ENCODE measurements at regions not wholly inside any gene's neighbourhood (a gene's known extent, or its start where the extent isn't known, plus 50 kb on each side); places are given as distances from the start of the nearest gene placed in this dataset.

DNA sequence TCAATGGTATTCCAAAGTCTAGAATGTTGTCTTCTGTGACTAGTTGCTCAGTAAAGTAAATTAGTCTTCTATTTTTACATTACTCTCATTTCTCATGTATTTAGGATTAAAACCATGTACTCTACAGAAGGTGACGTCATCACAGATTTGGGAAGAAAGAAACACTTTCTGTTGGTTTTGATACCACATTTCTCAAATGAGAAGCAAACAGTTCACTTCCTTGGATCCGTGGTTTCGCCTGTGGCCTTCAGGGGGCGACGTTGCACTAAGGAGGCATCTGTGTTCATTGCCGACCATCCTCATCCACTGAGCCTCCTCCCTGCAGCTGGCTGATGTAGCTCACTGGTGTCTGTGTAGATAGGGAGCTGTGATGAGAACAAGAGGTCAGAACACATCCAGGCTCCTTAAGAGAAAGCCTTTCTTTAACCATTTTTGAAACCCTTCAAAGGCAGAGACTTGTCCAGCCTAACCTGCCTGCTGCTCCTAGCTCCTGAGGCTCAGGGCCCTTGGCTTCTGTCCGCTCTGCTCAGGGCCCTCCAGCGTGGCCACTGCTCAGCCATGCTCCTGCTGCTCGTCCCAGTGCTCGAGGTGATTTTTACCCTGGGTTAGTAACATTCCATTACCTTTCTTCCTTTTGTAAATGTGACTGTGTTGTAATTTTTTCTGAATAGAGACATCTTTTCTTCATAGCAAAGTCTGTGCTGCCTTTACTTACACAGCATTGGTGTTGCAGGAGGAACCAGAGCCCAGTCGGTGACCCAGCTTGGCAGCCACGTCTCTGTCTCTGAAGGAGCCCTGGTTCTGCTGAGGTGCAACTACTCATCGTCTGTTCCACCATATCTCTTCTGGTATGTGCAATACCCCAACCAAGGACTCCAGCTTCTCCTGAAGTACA lies 220.6 kb upstream of the OR4E1 start:
- H3K36me3 ChIP-seq (ENCODE audit: control insufficient read depth, insufficient read depth, low read length), result no peaks in the 10 kb centered on the region
- no peak overlapping the region for H3K4me3 ChIP-seq (ENCODE audit: low read length)
- no peak overlapping the region for H3K9ac ChIP-seq (ENCODE audit: low read length)
- H3K9me3 ChIP-seq (ENCODE audit: control insufficient read depth, low read length), result no peaks in the 10 kb centered on the region
- peaks cover 6% of the 10 kb centered on the region for H3K27me3 ChIP-seq (ENCODE audit: control insufficient read depth, insufficient read depth, low read length)
- H3K4me1 ChIP-seq (ENCODE audit: control insufficient read depth, insufficient read depth, low read length), result no peaks in the 10 kb centered on the region

GRCh38 chr14:21891921-21892320 lies 218.3 kb upstream of the OR4E1 start:
- no peaks in the 10 kb centered on the region for H3K36me3 ChIP-seq (ENCODE audit: control insufficient read depth, insufficient read depth, low read length)
- no peak overlapping the region for H3K9ac ChIP-seq (ENCODE audit: low read length)
- H3K4me1 ChIP-seq (ENCODE audit: control insufficient read depth, insufficient read depth, low read length), result no peaks in the 10 kb centered on the region
- H3K27me3 ChIP-seq (ENCODE audit: control insufficient read depth, insufficient read depth, low read length), result peaks cover 6% of the 10 kb centered on the region
- H3K9me3 ChIP-seq (ENCODE audit: control insufficient read depth, low read length), result no peaks in the 10 kb centered on the region
- H3K4me3 ChIP-seq (ENCODE audit: low read length), result no peak overlapping the region

- H3K9ac ChIP-seq (ENCODE audit: low read length), result no peak overlapping the region
- H3K9me3 ChIP-seq (ENCODE audit: control insufficient read depth, low read length), result no peaks in the 10 kb centered on the region
- H3K4me3 ChIP-seq (ENCODE audit: low read length), result no peak overlapping the region
- no peaks in the 10 kb centered on the region for H3K27me3 ChIP-seq (ENCODE audit: control insufficient read depth, insufficient read depth, low read length)
- no peaks in the 10 kb centered on the region for H3K4me1 ChIP-seq (ENCODE audit: control insufficient read depth, insufficient read depth, low read length)
- H3K36me3 ChIP-seq (ENCODE audit: control insufficient read depth, insufficient read depth, low read length), result no peaks in the 10 kb centered on the region
Observed at GRCh38 chr14:21884995-21885394, 211.4 kb upstream of the OR4E1 start.

DNA sequence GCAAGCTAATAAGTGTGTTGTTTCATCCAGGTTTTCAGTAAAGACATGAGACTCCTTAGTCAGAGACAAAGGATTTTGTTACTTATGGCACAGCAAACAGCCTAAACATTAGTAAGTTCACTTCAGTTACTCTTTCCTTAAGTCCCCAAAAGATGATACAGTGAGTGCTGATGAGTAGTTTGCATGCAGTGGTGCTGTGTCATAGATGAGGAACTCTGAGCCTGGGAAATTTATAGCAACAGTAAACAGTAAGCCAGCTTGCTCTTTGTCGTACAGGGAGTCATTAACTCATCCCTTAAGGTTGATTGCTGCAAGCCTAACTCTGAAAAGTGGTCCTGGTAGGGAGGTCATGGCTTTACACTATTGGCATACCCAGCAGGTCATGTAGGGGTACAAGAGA lies 208.6 kb upstream of the OR4E1 start:
- Histone ChIP-seq H3K27me3 (ENCODE audit: control insufficient read depth, insufficient read depth, low read length) (no peaks in the 10 kb centered on the region), H3K9ac (ENCODE audit: low read length) (no peak overlapping the region), H3K36me3 (ENCODE audit: control insufficient read depth, insufficient read depth, low read length) (no peaks in the 10 kb centered on the region), H3K4me1 (ENCODE audit: control insufficient read depth, insufficient read depth, low read length) (no peaks in the 10 kb centered on the region), H3K9me3 (ENCODE audit: control insufficient read depth, low read length) (no peaks in the 10 kb centered on the region), H3K4me3 (ENCODE audit: low read length) (no peak overlapping the region)

GRCh38 chr14:21880918-21881317 lies 207.3 kb upstream of the OR4E1 start:
- H3K36me3 ChIP-seq (ENCODE audit: control insufficient read depth, insufficient read depth, low read length), result no peaks in the 10 kb centered on the region
- H3K9ac ChIP-seq (ENCODE audit: low read length), result no peak overlapping the region
- no peaks in the 10 kb centered on the region for H3K9me3 ChIP-seq (ENCODE audit: control insufficient read depth, low read length)
- H3K4me1 ChIP-seq (ENCODE audit: control insufficient read depth, insufficient read depth, low read length), result no peaks in the 10 kb centered on the region
- no peak overlapping the region for H3K4me3 ChIP-seq (ENCODE audit: low read length)
- H3K27me3 ChIP-seq (ENCODE audit: control insufficient read depth, insufficient read depth, low read length), result no peaks in the 10 kb centered on the region

- Histone ChIP-seq H3K4me1 (ENCODE audit: control insufficient read depth, insufficient read depth, low read length) (no peaks in the 10 kb centered on the region), H3K36me3 (ENCODE audit: control insufficient read depth, insufficient read depth, low read length) (no peaks in the 10 kb centered on the region), H3K9ac (ENCODE audit: low read length) (no peak overlapping the region), H3K27me3 (ENCODE audit: control insufficient read depth, insufficient read depth, low read length) (no peaks in the 10 kb centered on the region), H3K9me3 (ENCODE audit: control insufficient read depth, low read length) (no peaks in the 10 kb centered on the region), H3K4me3 (ENCODE audit: low read length) (no peak overlapping the region)
Observed at GRCh38 chr14:21875791-21876190, 202.2 kb upstream of the OR4E1 start.

- Histone ChIP-seq H3K9me3 (ENCODE audit: control insufficient read depth, low read length) (no peaks in the 10 kb centered on the region), H3K4me1 (ENCODE audit: control insufficient read depth, insufficient read depth, low read length) (no peaks in the 10 kb centered on the region), H3K9ac (ENCODE audit: low read length) (no peak overlapping the region), H3K4me3 (ENCODE audit: low read length) (no peak overlapping the region), H3K36me3 (ENCODE audit: control insufficient read depth, insufficient read depth, low read length) (no peaks in the 10 kb centered on the region), H3K27me3 (ENCODE audit: control insufficient read depth, insufficient read depth, low read length) (no peaks in the 10 kb centered on the region)
Observed at GRCh38 chr14:21874946-21875345, 201.3 kb upstream of the OR4E1 start.

DNA sequence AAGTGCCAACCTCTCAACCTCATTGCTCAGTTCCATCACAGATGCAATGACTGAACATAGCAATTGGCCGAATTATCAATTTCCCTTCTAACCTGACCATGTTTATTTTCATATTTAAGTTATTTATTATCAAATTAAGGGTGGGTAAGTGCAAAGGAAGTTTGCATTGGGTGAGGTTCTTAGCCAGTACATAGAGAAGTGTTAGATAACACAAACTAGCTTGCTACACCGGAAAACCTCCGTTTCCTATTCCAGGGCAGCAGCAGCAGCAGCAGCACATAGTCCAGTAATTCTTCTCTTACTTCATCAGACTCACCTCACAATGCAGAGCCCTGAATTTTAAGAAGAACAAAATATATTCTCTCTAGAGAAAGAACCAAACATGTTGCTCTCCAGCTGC lies 200.5 kb upstream of the OR4E1 start:
- Histone ChIP-seq H3K9ac (ENCODE audit: low read length) (no peak overlapping the region), H3K4me3 (ENCODE audit: low read length) (no peak overlapping the region)

GRCh38 chr14:21868442-21869046 lies 194.9 kb upstream of the OR4E1 start:
- H3K9ac ChIP-seq (ENCODE audit: low read length), result no peak overlapping the region
- H3K4me3 ChIP-seq (ENCODE audit: low read length), result no peak overlapping the region

More for the DNA sequence above, 200.5 kb upstream of the OR4E1 start:
- Histone ChIP-seq H3K4me1 (ENCODE audit: control insufficient read depth, insufficient read depth, low read length) (no peaks in the 10 kb centered on the region), H3K9me3 (ENCODE audit: control insufficient read depth, low read length) (no peaks in the 10 kb centered on the region), H3K27me3 (ENCODE audit: control insufficient read depth, insufficient read depth, low read length) (no peaks in the 10 kb centered on the region), H3K36me3 (ENCODE audit: control insufficient read depth, insufficient read depth, low read length) (no peaks in the 10 kb centered on the region)

DNA sequence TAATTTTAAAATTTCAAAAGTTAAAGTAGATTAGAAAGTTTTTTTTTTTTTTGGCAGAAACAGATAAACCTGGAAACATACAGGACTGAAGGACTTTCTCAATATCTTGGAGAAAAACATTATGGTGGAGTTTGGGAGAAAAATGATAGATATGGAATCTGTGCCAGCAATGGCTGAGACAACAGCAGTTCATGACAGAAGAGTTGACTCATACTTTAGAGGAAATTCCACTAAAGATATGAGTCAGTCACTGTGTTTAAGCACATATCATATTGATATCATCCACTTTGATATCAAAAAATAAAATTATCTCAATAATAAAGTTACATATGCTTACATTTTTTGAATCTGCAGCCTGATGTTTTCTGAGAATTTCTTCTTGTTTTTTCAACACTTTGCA lies 193.9 kb upstream of the OR4E1 start:
- Histone ChIP-seq H3K4me1 (ENCODE audit: control insufficient read depth, insufficient read depth, low read length) (no peaks in the 10 kb centered on the region), H3K4me3 (ENCODE audit: low read length) (no peak overlapping the region), H3K36me3 (ENCODE audit: control insufficient read depth, insufficient read depth, low read length) (no peaks in the 10 kb centered on the region), H3K9me3 (ENCODE audit: control insufficient read depth, low read length) (no peaks in the 10 kb centered on the region), H3K27me3 (ENCODE audit: control insufficient read depth, insufficient read depth, low read length) (no peaks in the 10 kb centered on the region), H3K9ac (ENCODE audit: low read length) (no peak overlapping the region)

More at GRCh38 chr14:21868442-21869046, 194.9 kb upstream of the OR4E1 start:
- Histone ChIP-seq H3K36me3 (ENCODE audit: control insufficient read depth, insufficient read depth, low read length) (no peaks in the 10 kb centered on the region), H3K4me1 (ENCODE audit: control insufficient read depth, insufficient read depth, low read length) (no peaks in the 10 kb centered on the region), H3K27me3 (ENCODE audit: control insufficient read depth, insufficient read depth, low read length) (no peaks in the 10 kb centered on the region), H3K9me3 (ENCODE audit: control insufficient read depth, low read length) (no peaks in the 10 kb centered on the region)

GRCh38 chr14:21866479-21866878 lies 192.9 kb upstream of the OR4E1 start:
- Histone ChIP-seq H3K9ac (ENCODE audit: low read length) (no peak overlapping the region), H3K9me3 (ENCODE audit: control insufficient read depth, low read length) (no peaks in the 10 kb centered on the region), H3K4me3 (ENCODE audit: low read length) (no peak overlapping the region), H3K27me3 (ENCODE audit: control insufficient read depth, insufficient read depth, low read length) (no peaks in the 10 kb centered on the region), H3K4me1 (ENCODE audit: control insufficient read depth, insufficient read depth, low read length) (no peaks in the 10 kb centered on the region), H3K36me3 (ENCODE audit: control insufficient read depth, insufficient read depth, low read length) (no peaks in the 10 kb centered on the region)

- Histone ChIP-seq H3K4me3 (ENCODE audit: low read length) (no peak overlapping the region), H3K9ac (ENCODE audit: low read length) (no peak overlapping the region), H3K27me3 (ENCODE audit: control insufficient read depth, insufficient read depth, low read length) (no peaks in the 10 kb centered on the region), H3K36me3 (ENCODE audit: control insufficient read depth, insufficient read depth, low read length) (no peaks in the 10 kb centered on the region), H3K9me3 (ENCODE audit: control insufficient read depth, low read length) (no peaks in the 10 kb centered on the region), H3K4me1 (ENCODE audit: control insufficient read depth, insufficient read depth, low read length) (no peaks in the 10 kb centered on the region)
Observed at GRCh38 chr14:21863289-21863688, 189.7 kb upstream of the OR4E1 start.

Measured in mucosa of stomach (tissue), 1 donor.